SK-N-SH treated with all-trans-retinoic acid at 6 μM for 48 hours (cell line): ENCODE measurements at regions not wholly inside any gene's neighbourhood (a gene's known extent, or its start where the extent isn't known, plus 50 kb on each side); places are given as distances from the start of the nearest gene placed in this dataset.

ENCODE experiments used
- ARNTL ChIP-seq: fragments of 450-650 bp; formaldehyde crosslinking; IDR thresholded peaks from 2 replicates; pipeline ENCODE4 v1.5.0; 2020; ENCODE audit warnings: low read depth, mild to moderate bottlenecking, moderate library complexity, borderline replicate concordance
- CSDC2 ChIP-seq: fragments of 250-450 bp; sonication (Bioruptor Pico); IDR thresholded peaks from 2 replicates; pipeline ENCODE4 v1.5.0; 2020; ENCODE audit warnings: mild to moderate bottlenecking, moderate library complexity
- ESRRG ChIP-seq: fragments of 250-450 bp; sonication (Bioruptor Pico); IDR thresholded peaks from 2 replicates; pipeline ENCODE4 v1.6.1; 2021; ENCODE audit warnings: mild to moderate bottlenecking
- PPARA ChIP-seq: fragments of 250-450 bp; sonication (Bioruptor Pico); IDR thresholded peaks from 2 replicates; pipeline ENCODE4 v1.5.0; 2020; ENCODE audit warnings: mild to moderate bottlenecking, borderline replicate concordance
- RARB ChIP-seq: fragments of 250-450 bp; sonication (Bioruptor Pico); IDR thresholded peaks from 2 replicates; pipeline ENCODE4 v1.8.0; 2021; ENCODE audit warnings: mild to moderate bottlenecking, moderate library complexity
- ZC3H10 ChIP-seq: fragments of 250-450 bp; sonication (Bioruptor Pico); IDR thresholded peaks from 2 replicates; pipeline ENCODE4 v1.5.1; 2021; ENCODE audit warnings: mild to moderate bottlenecking, moderate library complexity
- ZFP3 ChIP-seq: fragments of 250-450 bp; sonication (Bioruptor Pico); IDR thresholded peaks from 2 replicates; pipeline ENCODE4 v1.5.0; 2020; ENCODE audit warnings: mild to moderate bottlenecking, moderate library complexity
- ZFP30 ChIP-seq: fragments of 450-650 bp; formaldehyde crosslinking; IDR thresholded peaks from 2 replicates; pipeline ENCODE4 v1.5.0; 2022; ENCODE audit warnings: mild to moderate bottlenecking, moderate library complexity
- ZNF70 ChIP-seq: fragments of 450-650 bp; formaldehyde crosslinking; IDR thresholded peaks from 2 replicates; pipeline ENCODE4 v1.5.0; 2020; ENCODE audit warnings: mild to moderate bottlenecking, moderate library complexity
- ZNF8 ChIP-seq: fragments of 450-650 bp; formaldehyde crosslinking; IDR thresholded peaks from 2 replicates; pipeline ENCODE4 v1.5.0; 2020; ENCODE audit warnings: mild to moderate bottlenecking, moderate library complexity
- TF ChIP-seq, protein P1 (sequence below): fragments of 250-450 bp; sonication (Bioruptor Pico); IDR thresholded peaks from 2 replicates; pipeline ENCODE4 v1.5.1; 2020; ENCODE audit warnings: low read depth, mild to moderate bottlenecking, moderate library complexity
- TF ChIP-seq, protein P2 (sequence below): fragments of 250-450 bp; sonication (Bioruptor Pico); IDR thresholded peaks from 2 replicates; pipeline ENCODE4 v1.8.0; 2020; ENCODE audit warnings: mild to moderate bottlenecking, moderate library complexity, borderline replicate concordance

DNA sequence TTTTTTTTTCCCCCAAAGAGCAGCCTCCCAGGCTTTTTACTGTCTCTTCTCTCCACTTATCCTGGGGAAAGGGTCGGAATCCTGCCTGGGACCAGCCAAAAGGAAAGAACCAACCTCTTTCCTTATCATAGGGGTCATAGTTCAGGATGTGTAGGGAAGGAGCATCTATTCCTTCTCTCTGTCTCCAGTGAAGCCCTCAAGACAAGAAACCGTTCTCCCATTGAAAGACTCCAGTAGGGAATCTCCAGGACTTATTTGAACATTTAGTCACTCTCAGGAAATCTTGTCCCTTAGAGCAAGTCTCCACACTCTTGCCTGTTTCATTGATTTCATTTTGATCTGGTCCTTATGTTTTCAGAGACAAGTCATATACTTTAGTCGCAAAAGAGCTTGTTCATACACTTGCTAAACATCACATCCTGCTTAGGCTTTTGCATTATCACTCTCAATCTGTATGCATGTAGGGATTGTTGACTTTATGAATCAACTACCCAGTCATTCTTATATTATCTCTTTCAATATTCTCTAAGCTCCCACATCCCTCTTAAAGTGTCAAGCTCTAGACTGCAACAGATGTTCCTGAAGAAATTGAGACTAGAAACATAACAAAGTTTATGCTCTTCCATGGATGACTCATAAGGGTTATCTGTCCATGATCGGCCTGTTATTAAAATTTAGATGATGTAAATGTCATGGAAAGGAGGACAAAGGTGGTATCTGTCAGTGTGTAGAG lies 116.2 kb upstream of the ST6GAL2 start:
- TF ChIP-seq ZNF8 (CRISPR knock-in tag), result no peak
- TF ChIP-seq, protein P1, sequence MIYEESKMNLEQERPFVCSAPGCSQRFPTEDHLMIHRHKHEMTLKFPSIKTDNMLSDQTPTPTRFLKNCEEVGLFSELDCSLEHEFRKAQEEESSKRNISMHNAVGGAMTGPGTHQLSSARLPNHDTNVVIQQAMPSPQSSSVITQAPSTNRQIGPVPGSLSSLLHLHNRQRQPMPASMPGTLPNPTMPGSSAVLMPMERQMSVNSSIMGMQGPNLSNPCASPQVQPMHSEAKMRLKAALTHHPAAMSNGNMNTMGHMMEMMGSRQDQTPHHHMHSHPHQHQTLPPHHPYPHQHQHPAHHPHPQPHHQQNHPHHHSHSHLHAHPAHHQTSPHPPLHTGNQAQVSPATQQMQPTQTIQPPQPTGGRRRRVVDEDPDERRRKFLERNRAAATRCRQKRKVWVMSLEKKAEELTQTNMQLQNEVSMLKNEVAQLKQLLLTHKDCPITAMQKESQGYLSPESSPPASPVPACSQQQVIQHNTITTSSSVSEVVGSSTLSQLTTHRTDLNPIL (CRISPR knock-in tag), result no peak
- TF ChIP-seq, protein P2, sequence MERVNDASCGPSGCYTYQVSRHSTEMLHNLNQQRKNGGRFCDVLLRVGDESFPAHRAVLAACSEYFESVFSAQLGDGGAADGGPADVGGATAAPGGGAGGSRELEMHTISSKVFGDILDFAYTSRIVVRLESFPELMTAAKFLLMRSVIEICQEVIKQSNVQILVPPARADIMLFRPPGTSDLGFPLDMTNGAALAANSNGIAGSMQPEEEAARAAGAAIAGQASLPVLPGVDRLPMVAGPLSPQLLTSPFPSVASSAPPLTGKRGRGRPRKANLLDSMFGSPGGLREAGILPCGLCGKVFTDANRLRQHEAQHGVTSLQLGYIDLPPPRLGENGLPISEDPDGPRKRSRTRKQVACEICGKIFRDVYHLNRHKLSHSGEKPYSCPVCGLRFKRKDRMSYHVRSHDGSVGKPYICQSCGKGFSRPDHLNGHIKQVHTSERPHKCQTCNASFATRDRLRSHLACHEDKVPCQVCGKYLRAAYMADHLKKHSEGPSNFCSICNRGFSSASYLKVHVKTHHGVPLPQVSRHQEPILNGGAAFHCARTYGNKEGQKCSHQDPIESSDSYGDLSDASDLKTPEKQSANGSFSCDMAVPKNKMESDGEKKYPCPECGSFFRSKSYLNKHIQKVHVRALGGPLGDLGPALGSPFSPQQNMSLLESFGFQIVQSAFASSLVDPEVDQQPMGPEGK, result no peak
- TF ChIP-seq ARNTL (CRISPR knock-in tag), result no peak
- TF ChIP-seq ZFP30 (CRISPR knock-in tag), result no peak
- no peak for TF ChIP-seq ZFP3
- TF ChIP-seq PPARA (CRISPR knock-in tag), result no peak
- TF ChIP-seq ESRRG (CRISPR knock-in tag), result no peak
- no peak for TF ChIP-seq CSDC2 (CRISPR knock-in tag)
- no peak for TF ChIP-seq ZC3H10
- no peak for TF ChIP-seq ZNF70 (CRISPR knock-in tag)
- no peak for TF ChIP-seq RARB
